Colonic mucosa (tissue), 4 donors: ENCODE measurements at regions not wholly inside any gene's neighbourhood (a gene's known extent, or its start where the extent isn't known, plus 50 kb on each side); places are given as distances from the start of the nearest gene placed in this dataset.

Source experiments
- DNase-seq: peaks from one replicate; pipeline ENCODE4 v3.0.0-alpha.2; 2020
- H3K27ac ChIP-seq: fragments of 200-600 bp; one replicate; pipeline ENCODE4 v1.8.0; 2021
- H3K27me3 ChIP-seq: fragments of 200-600 bp; one replicate; pipeline ENCODE4 v1.8.0; 2021
- H3K36me3 ChIP-seq: fragments of 200-600 bp; one replicate; pipeline ENCODE4 v1.8.0; 2021
- H3K4me1 ChIP-seq: fragments of 200-600 bp; one replicate; pipeline ENCODE4 v1.8.0; 2021; ENCODE audit warnings: mild to moderate bottlenecking
- H3K4me3 ChIP-seq: fragments of 200-600 bp; one replicate; pipeline ENCODE4 v1.8.0; 2021
- H3K9ac ChIP-seq, 2 donors: one replicate each; pipeline ENCODE4 v1.7.0; 2013; ENCODE audit warnings: control low read depth in 2 of 2, low read depth in 2 of 2, low read length in 2 of 2
- H3K9me3 ChIP-seq: fragments of 200-600 bp; one replicate; pipeline ENCODE4 v1.8.0; 2021
- CTCF ChIP-seq: fragments of 200-600 bp; IDR thresholded peaks from one replicate; pipeline ENCODE4 v1.8.0; 2022; ENCODE audit warnings: antibody characterized with exemption, mild to moderate bottlenecking
- intact Hi-C: fragments of 100-400 bp; cut with DNase I; formaldehyde crosslinking; loops from one replicate; pipeline ENCODE4 v1.14.1; 2022
- donor health status: healthy.
- donor health status: DM: no; HTN: no; CAD: no.
- donor health status: DM: no; HTN: no; CAD: no.

GRCh38 chr21:20306836-20307235 is 691.4 kb upstream of the NCAM2 start:
- intact Hi-C loops = no loop called here
- Histone ChIP-seq H3K4me1 (no peaks in the 10 kb centered on the region), H3K4me3 (no peak overlapping the region), H3K9me3 (no peaks in the 10 kb centered on the region), H3K27ac (no peak overlapping the region), H3K27me3 (no peaks in the 10 kb centered on the region), H3K9ac (no peak overlapping the region), H3K36me3 (no peaks in the 10 kb centered on the region)
- no peak for DNase-seq
- TF ChIP-seq CTCF = no peak

GRCh38 chr21:20308586-20309315 is 689.5 kb upstream of the NCAM2 start:
- H3K27me3 ChIP-seq = no peaks in the 10 kb centered on the region
- DNase-seq = no peak
- no peak for TF ChIP-seq CTCF
- H3K4me3 ChIP-seq = no peak overlapping the region
- no peaks in the 10 kb centered on the region for H3K4me1 ChIP-seq
- H3K9me3 ChIP-seq = no peaks in the 10 kb centered on the region
- intact Hi-C loops = no loop called here
- H3K27ac ChIP-seq = no peak overlapping the region
- no peak overlapping the region for H3K9ac ChIP-seq
- no peaks in the 10 kb centered on the region for H3K36me3 ChIP-seq

GRCh38 chr21:20311234-20311787 is 686.9 kb upstream of the NCAM2 start:
- H3K9me3 ChIP-seq = no peaks in the 10 kb centered on the region
- no peak for TF ChIP-seq CTCF
- H3K27ac ChIP-seq = no peak overlapping the region
- H3K36me3 ChIP-seq = no peaks in the 10 kb centered on the region
- DNase-seq = no peak
- H3K4me3 ChIP-seq = no peak overlapping the region
- H3K4me1 ChIP-seq = no peaks in the 10 kb centered on the region
- no peaks in the 10 kb centered on the region for H3K27me3 ChIP-seq
- H3K9ac ChIP-seq = no peak overlapping the region
- intact Hi-C loops = no loop called here

GRCh38 chr21:20313013-20313412 is 685.2 kb upstream of the NCAM2 start:
- Histone ChIP-seq H3K4me1 (no peaks in the 10 kb centered on the region), H3K9me3 (no peaks in the 10 kb centered on the region), H3K9ac (no peak overlapping the region), H3K4me3 (no peak overlapping the region), H3K27me3 (no peaks in the 10 kb centered on the region), H3K36me3 (no peaks in the 10 kb centered on the region), H3K27ac (no peak overlapping the region)
- no peak for DNase-seq
- TF ChIP-seq CTCF = no peak
- intact Hi-C loops = no loop called here

- TF ChIP-seq CTCF = no peak
- Histone ChIP-seq H3K27ac (no peak overlapping the region), H3K4me1 (no peaks in the 10 kb centered on the region), H3K9ac (no peak overlapping the region), H3K27me3 (no peaks in the 10 kb centered on the region), H3K4me3 (no peak overlapping the region), H3K9me3 (no peaks in the 10 kb centered on the region), H3K36me3 (no peaks in the 10 kb centered on the region)
- intact Hi-C loops = no loop called here
- no peak for DNase-seq
Measured at GRCh38 chr21:20315042-20315441, 683.2 kb upstream of the NCAM2 start.
